T-helper 9 cell (primary cell): ENCODE measurements at regions not wholly inside any gene's neighbourhood (a gene's known extent, or its start where the extent isn't known, plus 50 kb on each side); places are given as distances from the start of the nearest gene placed in this dataset.
"Not testable (repeated sequence)": the region's sequence is repeated elsewhere in the genome, so short reads cannot be mapped to it uniquely, and the experiment has no call there.

Source experiments
- DNase-seq: peaks from one replicate; pipeline ENCODE4 v3.0.0-alpha.2; 2020

DNA sequence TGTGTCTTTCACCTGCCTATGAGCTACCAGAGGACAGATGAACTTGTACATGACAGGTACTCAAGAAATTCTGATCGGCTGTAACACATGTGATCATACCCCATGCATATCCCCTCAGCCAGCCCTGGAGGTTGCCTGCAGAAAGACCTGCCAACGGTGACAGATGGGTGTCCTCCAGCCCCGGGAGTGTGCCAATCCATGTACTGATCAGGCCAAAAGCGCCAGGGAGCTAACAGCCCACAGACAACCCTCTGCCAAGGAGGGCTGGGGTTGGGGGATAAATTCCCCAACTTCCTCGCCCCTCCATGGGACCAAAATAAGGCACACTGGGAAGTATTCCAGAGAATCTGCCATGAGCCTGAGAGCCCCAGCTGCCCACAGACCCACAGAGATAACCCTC lies 189.4 kb downstream of the CCT6B start:
- DNase-seq: no peak

DNA sequence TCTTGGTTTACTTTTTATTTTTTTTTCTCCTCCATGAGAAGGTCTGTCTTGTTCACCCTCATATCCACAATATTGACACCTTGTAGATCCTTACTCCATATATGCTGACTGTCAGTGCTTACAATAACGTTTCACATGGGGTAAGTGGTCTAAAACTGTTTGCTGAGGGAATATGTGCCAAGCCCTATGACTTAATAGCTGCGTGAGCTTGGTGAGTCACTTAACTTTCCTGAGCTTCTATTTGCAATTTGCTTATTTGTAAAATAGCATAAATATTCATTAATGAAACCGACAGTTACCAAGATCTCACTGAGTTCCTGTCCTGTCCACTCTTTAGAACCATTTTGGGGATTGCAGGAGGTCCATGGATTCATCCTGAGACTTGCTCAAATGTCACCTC lies 190.7 kb downstream of the CCT6B start:
- no peak for DNase-seq

DNA sequence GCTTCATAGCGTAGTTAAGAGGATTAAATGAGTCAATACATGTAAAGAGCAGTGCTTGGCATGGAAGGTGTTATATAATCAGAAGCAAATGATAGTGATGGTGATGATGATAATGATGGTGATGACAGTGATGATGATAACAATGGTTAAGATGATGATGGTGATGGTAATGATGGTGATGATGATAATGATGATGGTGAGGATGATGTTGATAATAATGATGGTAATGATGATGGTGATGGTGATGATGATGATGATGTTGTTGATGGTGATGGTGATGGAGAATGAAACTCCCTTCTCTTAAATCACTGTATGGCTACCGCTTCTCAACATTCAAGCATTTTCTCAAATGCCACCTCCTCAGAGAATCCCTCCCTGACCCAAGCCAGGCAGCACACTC lies 190.5 kb downstream of the TMEM132E start:
- DNase-seq: no peak

DNA sequence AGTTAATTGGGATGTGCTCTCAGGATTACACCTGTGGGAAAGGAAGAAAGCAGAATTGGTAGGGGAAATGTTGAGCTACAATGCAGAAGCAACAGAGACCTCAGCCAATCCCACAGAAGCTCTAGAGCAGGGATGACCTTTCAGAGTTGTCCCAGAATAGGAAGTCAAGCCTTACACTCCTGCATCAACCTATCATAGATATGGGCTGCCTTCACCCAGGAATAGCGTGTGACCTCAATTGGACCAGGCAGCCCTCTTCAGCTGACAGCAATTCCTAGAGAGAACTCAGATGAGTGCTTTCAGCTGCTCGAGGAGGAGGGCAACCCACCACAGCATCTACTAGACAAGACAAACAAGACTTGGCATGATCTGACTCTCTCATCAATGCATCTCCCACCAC lies 189.7 kb downstream of the TMEM132E start:
- DNase-seq: no peak

DNA sequence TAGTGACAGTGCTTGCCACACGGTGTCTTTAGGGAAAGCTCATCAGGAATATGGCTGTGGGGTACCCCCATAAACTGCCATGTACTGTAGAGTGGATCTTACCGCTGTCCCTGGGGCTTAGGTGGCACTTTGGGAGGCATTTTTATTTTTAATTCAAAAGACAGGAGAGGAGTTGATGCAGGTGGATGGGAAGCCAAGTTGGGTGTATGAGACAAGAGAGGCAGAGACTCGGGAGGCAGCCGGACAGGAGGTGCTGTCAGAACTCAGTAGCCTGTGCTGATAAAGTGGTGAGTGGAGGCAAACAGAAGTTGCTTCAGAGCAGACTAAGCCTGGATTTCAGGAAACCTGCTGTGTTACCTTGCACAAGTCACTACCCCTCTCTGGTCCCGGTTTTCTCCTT lies 185.9 kb downstream of the TMEM132E start:
- no peak for DNase-seq

DNA sequence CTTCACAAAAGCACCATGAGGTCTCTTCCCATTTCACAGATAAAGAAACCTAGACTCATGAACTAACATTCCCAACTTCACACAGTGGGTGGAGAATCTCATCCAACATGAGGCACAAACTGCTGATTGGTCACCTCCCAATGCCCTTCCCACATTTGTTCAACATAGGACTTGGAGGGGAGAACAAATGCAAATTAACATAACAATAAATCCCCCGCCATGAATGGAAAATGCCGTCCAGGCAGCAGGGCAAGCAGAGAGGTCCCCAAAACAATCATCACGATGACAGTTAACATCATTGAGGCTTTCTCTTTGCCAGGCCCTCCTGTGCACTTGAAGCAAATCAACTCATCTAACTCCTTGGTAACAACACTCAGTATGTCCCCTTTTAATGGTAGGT lies 185.3 kb downstream of the TMEM132E start:
- DNase-seq: no peak

DNA sequence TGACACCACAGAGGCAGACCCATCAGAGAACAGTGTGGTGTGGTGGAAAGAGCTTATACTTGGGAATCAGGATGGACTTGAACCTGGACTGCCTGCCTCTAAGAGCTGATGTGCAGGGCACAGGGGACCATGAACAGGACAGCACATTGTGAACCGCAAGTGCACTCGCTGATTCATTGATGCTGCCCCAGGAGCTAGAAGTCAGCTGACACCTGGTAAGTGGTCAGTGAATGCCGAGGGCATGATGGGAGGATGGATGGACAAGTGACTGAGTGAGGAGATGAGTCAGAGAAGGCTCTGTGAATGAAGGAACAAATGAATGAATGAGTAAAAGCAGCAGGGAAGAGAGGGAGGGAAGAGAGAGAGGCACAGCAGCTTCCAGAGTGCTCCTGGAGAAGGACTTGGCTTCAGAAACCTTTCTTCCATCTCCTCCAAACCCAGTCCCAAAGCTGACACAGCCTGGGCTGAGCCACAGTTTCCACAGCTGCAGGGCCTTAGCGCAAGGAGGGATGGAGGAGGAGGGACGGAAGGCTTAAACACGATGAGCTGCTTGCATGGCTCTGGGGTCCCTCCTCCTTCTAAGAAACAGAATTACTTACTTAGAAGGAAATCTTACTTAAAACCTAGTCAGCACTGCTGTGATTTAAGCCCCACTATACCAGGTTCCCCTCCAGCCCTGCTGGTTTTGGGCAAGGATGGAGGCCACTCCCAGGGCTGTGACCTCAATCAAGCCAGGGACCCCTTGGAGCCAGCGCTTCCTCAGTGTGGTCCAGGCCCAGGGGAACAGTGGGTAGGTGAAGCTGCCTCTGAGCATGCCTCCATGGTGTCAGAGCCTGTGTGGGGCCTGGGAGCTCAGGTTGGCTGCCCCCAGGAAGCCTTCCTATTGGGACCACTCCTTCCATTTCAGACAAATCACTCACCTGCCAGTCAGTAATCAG lies 184.6 kb downstream of the TMEM132E start:
- DNase-seq: no peak

DNA sequence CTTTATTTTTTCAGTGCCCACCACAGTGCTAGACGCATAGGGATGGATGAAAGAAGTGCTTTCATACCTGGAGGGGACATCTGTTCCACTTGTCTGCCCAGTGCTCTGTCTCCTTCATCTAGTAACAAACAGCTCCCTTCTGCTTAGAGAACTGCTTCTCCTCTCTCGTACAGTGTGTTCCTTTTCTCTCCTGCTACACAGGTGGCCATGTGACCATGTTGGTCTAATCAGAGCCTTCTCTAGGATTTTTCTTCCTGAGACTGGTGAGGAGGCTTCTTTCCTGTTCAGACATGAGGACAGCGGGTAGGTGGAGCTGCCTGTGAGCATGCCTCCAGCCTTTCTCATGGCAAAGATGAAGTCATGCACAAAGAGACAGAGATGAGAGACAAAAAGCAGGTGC lies 182.7 kb downstream of the TMEM132E start:
- no peak for DNase-seq

DNA sequence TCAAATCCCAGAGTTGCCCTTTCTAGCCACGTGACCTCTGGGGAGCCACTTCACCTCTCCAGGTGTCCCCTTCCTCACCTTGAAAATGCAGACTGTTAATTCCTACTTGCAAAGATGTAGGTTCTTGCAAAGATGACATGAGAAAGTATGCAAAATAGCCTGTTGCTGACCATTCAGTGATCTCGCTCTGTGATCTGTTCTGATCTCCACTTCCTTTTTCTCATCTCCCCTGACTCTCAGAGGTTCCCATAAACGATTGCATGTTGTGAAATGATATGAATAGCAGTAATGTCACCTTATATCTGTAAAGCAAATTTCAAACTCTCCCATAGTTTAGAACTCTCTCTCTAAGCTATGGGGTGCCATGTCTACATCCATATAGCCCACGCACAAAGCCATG lies 182.3 kb downstream of the TMEM132E start:
- DNase-seq: no peak

DNA sequence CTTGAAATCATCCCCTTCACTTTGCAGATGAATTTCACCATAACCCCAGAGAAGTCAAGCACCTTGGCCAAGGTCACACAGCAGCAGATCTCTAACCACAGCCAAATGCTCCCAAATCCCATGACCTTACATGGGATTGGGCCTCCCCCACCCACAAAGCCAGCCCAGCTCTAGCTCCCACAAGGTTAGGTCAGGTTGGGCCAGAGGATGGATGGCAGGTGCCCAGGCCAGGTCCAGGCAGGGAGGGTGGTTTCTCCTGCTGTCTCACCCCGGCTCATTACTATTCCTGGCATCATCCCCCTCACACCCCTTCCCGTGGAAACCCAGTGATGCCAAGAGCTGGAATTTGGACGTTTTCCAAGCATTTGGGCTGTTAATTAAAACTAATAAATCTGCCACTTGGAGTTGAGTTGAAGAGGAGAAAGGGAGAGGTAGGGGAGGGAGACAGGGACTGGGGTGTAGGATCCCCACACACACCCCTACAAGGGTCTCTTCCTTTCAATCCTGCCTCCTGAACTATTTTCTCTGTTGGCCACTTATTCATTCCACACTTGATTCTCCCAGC lies 181.6 kb downstream of the TMEM132E start:
- no peak for DNase-seq

DNA sequence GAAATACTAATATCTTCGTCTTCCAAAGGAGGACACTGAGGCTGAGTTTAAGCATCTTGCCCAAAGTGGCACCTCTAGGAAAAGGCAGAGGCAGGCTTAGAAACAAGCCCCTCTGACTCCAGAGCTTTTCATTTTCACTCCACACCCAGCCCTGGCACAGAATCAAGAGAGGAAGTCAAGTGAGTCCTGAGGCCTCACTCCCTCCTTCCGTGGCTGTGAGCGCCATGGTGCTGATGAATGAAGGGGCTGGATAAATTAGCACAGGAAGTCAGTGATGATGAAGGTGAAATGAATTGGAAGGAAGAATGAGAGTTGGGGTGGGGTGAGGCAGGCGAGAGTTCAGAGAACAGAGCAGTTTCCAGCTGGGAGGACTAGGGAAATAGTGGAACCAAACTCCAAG lies 179.3 kb downstream of the TMEM132E start:
- DNase-seq: no peak

DNA sequence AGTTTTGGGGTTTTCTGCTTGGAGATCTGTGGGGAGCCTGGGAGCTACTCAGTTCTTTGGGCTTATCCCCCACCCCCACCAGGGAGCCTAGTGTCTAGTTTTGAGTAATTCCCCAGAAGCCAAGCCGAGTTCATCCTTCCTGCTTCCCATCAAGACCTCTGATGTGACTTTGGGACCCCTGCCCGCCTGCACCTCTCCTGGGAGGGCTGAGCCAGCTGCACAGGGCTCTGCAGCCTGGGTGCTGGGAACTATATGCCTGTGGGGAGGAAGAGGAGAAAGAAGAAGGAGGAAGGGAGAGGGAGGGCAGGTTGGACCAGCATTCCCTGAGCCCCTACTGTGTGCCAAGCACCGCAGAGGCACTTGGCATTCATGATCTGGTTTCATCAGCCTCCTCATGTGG lies 178.9 kb downstream of the TMEM132E start:
- no peak for DNase-seq

DNA sequence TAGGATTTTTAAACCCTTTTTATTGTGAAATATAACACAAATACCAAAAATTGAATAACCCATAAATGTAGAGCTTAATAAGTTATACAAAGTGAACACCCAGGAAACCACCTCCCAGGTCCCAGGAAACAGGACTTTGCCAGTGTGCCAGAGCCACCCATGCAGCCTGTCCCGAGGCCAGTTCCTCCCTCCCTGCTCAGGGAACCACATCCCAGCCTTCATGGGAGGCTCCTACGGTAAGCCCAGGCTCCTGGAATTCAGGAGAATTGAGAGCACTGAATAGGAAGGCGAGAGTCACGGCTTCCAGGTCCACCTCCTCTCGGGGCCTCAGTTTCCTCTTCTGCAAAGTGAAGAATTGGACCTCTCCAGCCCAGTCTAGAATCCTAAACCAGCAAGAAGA lies 178.2 kb downstream of the TMEM132E start:
- DNase-seq: no peak

DNA sequence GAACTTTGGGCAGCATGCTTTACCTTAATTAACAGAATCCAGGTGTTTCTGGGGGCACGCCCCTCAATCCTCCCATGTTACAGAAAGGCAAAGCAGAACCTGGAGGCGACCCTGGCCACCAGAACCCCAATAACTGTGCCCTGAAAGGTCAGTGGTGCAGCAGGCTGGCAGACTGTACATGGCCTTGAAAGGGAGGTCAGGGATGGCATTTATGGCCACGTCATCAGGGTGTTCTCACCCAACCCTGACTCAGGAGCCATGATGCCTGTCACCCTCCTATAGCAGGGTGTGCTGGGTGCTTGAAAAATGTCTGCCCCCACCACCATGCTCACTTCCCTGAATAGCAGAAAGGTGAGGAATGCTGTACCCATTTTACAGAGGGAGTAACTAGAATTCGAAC lies 177.7 kb downstream of the TMEM132E start:
- DNase-seq: no peak

DNA sequence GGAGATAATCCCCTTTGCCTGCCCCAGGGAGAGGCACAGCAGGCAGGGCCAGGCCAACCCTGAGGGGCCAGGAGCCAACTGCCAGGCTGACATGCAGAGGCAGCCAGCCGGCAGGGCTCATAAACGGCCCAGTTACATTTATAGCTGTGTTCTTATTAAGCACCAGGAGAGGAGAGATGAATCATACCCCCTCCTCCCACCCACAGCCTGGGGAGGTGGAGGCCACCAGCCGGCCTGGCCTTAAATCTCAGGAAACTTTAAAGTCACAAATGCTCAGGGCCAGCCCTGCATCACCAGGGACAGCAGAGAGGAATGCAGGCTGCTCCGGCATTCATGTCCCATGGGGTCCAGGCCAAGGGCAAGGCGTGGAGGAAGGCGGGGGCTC lies 177.2 kb downstream of the TMEM132E start:
- no peak for DNase-seq

DNA sequence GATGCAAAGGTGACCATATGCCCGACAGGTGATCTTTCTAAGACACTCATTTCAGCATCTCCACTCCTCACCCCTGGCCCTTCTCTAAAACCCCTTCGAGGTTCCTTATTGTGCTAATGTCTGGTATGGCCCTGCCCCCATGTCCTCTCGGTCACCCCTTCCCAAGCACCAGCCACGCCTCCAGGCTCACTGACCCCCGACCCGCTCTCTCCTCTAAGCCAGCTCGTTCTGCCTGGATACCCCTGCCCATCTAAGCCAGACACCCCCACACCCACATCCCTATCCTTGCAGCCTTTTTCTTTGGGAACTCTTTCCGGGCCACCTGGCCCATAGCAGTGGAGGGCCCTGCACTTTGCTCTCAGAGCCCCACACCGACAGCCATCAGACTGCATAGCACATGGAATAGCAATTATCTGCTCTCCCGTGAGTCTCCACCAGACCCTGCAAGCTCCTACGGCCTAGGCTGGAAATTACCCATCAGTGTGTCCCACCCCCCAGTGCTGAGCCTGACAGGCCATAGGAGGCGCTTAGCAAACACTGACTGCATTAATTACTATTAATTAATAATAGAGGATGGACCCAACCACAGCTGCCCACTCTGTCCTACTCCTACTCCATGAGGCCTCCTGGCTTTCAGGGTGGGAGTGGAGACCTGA lies 176.7 kb downstream of the TMEM132E start:
- no peak for DNase-seq

DNA sequence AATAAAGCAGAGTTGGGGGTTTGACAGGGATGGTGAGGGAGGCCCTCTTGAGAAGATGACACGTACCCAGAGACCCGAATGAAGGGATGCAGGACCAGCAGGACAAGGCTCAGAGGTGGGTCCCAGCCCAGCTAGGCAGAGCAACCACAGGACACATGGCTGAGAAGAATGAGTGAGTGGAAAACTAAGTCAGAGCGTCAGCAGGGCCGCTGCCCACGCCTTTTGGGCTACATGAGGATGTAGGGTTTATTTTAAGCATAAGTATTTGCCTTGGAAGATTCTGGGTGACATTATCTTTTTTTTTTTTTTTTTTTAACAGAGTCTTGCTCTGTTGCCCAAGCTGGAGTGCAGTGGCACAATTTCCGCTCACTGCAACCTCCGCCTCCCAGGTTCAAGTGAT lies 176.0 kb downstream of the TMEM132E start:
- DNase-seq: no peak

DNA sequence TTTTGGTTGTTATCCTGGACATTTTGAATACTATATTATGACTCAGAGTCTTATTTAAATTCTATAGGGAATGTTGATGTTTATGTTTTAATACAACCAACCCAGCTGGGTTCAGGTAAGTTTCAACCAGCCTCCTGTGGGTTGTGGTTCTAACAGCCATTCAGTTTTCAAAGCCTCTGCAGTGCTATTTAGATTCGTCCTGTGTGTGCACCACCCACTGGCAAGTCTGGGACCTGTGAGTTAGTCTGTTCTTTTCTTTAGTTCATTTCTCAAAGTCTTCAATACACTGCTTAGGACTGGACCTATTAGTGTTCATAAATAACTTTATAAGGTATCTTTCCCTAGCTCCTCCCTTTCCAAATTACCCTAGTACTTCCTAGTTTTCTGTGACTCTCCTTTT lies 170.6 kb downstream of the TMEM132E start:
- no peak for DNase-seq

DNA sequence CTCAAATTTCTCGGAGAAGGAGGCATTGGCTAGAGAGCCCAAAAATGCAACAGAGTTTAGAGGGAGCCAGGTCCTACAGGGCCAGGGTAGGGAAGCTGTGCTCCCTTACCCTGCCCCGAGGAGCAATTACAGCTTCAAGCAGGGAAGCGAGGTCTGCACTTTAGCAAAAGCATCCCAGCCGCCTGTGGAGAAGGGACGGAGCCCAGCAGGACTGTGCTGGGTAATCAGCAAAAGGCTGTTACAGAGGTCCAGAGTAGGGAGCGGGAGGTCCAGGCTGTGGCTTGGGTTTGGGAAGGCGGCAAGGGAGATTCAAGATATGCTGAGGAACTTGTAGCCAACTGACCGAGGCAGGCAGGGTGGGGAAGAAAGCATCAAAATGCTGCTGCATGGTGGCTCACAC lies 162.6 kb downstream of the TMEM132E start:
- DNase-seq: no peak

DNA sequence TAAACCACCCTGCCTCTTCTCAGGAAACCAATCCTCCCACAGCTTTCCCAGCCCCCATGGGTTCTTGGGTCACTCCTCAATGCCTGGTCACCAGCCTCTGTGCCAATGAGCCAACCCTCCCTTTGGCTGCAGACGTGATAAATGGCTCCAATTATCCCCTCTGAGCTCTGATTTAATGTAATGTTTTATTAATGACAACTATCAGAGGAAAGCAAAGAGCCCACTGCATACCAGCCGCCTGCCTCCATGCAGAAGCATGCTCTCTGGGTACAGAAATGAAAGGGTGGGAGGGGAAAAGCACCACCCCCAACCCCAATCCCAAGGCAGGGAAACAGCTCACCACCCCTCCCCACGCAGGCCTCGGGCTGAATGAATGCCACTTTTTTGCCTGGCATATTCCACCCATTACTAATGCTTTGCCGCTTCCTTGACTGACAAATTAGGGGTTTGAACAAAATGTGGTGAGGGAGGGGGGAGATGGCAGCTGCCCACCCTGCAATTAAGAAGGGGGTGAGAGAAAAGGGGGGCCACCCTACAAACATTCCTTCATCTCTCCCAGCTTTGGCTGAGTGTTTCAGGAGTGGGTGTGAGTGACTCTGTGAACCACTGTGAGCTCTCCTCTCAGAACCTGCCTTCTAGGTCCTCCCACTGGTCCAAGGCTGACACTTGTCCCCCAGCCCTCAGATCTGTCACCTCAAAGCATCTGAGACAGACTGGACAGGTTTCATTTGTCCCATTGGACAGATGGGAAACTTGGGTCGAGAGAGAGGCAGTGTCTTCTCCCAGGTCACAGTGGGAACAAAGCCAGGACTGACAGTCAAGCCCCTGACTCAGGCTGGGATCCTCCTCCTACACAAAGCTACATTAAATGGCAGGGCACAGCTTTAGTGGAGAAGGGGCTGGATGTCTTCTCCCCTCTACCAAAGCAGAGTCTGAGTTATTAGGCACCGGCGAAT lies 161.5 kb downstream of the TMEM132E start:
- no peak for DNase-seq

DNA sequence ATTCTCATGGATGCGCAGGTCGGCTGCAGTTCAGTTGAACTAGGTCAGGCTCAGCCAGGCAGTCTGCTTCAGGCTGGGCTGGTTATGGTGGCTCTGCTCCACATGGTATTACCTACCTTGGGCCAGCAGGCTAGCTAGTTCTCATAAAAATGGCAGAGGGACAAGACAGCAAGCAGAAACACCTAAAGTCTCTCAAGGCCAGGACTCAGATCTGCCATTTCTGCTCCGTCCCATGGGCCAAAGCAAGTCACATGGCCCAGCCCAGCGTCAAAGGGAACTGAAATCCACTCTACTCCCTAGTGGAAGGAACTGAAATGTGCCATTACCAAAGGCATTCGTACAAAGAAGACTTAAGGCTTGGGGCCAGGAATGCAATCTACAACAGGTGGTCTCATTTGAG lies 160.0 kb downstream of the TMEM132E start:
- DNase-seq: no peak

DNA sequence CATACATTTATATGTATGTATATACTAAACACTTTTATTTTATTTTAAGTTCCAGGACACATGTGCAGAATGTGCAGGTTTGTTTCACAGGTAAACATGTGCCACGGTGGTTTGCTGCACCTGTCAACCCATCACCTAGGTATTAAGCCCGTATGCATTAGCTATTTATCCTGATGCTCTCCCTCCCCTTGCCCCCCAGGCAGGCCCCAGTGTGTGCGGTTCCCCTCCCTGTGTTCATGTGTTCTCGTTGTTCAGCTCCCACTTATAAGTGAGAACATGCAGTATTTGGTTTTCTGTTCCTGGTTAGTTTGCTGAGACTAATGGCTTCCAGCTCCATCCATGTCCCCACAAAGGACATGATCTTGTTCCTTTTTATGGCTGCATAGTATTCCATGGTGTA lies 158.3 kb downstream of the TMEM132E start:
- DNase-seq: not testable (repeated sequence)

DNA sequence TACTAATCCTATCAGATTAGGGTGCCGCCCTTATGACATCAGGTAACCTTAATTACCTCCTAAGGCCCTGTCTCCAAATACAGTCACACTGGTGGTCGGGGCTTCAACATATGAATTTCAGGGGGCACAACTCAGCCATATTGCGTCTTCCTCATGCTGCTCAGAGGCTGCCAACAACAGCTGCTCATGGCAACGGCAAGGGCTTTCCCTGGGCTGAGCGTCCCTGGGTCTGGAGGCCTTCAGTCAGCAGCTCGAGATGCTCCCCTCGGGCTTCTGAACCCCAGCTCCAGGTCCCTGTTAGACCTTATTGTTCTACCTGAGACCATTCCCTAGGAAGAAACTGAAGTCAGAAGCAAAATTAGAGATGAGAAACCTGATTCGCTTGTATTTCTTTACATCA lies 157.2 kb downstream of the TMEM132E start:
- no peak for DNase-seq
